ENCODE measurements at regions not wholly inside any gene's neighbourhood (a gene's known extent, or its start where the extent isn't known, plus 50 kb on each side); places are given as distances from the start of the nearest gene placed in this dataset.

DNA sequence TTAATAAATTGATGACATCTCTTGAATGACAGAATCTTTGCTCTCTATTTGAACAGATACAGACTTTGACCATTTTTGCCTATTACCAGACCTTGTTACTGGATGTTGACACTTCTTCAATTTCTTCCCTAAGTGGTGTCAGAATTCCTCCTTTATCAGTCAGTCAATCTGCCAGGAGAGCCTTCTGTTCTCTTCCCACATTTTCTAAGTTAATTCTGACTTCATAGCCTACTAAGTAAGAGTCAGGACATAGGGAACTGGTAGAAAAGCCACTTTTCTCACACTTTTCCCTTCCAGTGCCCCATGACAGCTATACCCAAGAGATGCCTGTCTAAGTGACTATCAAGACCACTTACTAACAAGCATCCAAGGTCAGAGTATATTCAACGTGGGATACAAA lies 1187.5 kb upstream of the NXPH2 start:
- no peak for TF ChIP-seq CTCF (conservative IDR thresholded peaks at IDR 0.05)
- no peak for TF ChIP-seq ZFX (IDR thresholded peaks at IDR 0.05)
